ENCODE measurements at regions not wholly inside any gene's neighbourhood (a gene's known extent, or its start where the extent isn't known, plus 50 kb on each side); places are given as distances from the start of the nearest gene placed in this dataset.

- DNase-seq: no peak
Measured at GRCh38 chr15:61524086-61524485, 295.0 kb upstream of the RORA start.

GRCh38 chr15:61522411-61522810, 293.3 kb upstream of the RORA start:
- no peak for DNase-seq

- DNase-seq: peak; percentile 89
Measured at GRCh38 chr15:61521953-61522352, 292.9 kb upstream of the RORA start.

- DNase-seq: no peak
Measured at GRCh38 chr15:61519296-61519695, 290.2 kb upstream of the RORA start.

GRCh38 chr15:61518191-61518950, 289.3 kb upstream of the RORA start:
- peak; percentile 61 for DNase-seq

GRCh38 chr15:61517776-61518175, 288.7 kb upstream of the RORA start:
- peak; percentile 58 for DNase-seq

GRCh38 chr15:61517335-61517734, 288.2 kb upstream of the RORA start:
- no peak for DNase-seq

GRCh38 chr15:61511756-61512155, 282.7 kb upstream of the RORA start:
- DNase-seq: no peak

GRCh38 chr15:61511089-61511488, 282.0 kb upstream of the RORA start:
- DNase-seq: no peak

- DNase-seq: no peak
Measured at GRCh38 chr15:61509327-61509840, 280.3 kb upstream of the RORA start.

- DNase-seq: no peak
Measured at GRCh38 chr15:61503383-61503969, 274.4 kb upstream of the RORA start.

- no peak for DNase-seq
Measured at GRCh38 chr15:61501815-61502389, 272.8 kb upstream of the RORA start.

- no peak for DNase-seq
Measured at GRCh38 chr15:61500951-61501620, 272.0 kb upstream of the RORA start.

- no peak for DNase-seq
Measured at GRCh38 chr15:61500523-61500922, 271.4 kb upstream of the RORA start.

- DNase-seq: no peak
Measured at GRCh38 chr15:61499376-61499775, 270.3 kb upstream of the RORA start.

GRCh38 chr15:61489571-61489970, 260.5 kb upstream of the RORA start:
- no peak for DNase-seq

GRCh38 chr15:61483599-61483998, 254.5 kb upstream of the RORA start:
- no peak for DNase-seq

GRCh38 chr15:61481886-61482285, 252.8 kb upstream of the RORA start:
- DNase-seq: no peak

GRCh38 chr15:61480863-61481262, 251.8 kb upstream of the RORA start:
- DNase-seq: no peak

- no peak for DNase-seq
Measured at GRCh38 chr15:61480295-61480694, 251.2 kb upstream of the RORA start.

GRCh38 chr15:61479613-61480012, 250.5 kb upstream of the RORA start:
- DNase-seq: peak; percentile 45

- DNase-seq: no peak
Measured at GRCh38 chr15:61476741-61477140, 247.6 kb upstream of the RORA start.

- peak; percentile 75 for DNase-seq
Measured at GRCh38 chr15:61474796-61475195, 245.7 kb upstream of the RORA start.

- DNase-seq: peak; percentile 28
Measured at GRCh38 chr15:61467823-61468222, 238.7 kb upstream of the RORA start.
